Kidney glomerular epithelial cell (primary cell): ENCODE measurements at regions not wholly inside any gene's neighbourhood (a gene's known extent, or its start where the extent isn't known, plus 50 kb on each side); places are given as distances from the start of the nearest gene placed in this dataset.

Experiments
- DNase-seq: peaks from one replicate; lab custom pipeline; 2025; lab: John Stamatoyannopoulos, UW

GRCh38 chr9:14428781-14429230 lies 114.9 kb upstream of the NFIB start:
- DNase-seq: peak; percentile 55

DNA sequence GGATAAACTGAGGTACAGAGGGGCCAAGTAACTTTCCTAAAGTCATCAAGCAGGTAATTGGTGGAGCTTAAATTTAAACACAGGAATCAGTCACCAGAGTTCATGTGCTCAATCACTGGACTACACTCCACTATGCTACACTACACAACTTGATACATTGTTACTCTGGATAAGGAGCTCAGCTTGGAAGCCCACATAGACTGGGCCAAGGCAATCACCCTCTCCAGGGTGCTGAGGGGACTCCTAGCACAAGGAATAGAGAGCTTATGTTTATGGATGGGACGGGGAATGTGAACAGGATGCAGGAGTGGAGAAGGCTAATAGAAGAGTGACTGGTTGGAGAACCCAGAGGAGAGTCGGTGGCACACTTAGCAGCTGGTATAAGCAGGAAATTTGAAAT lies 113.5 kb upstream of the NFIB start:
- DNase-seq: no peak

GRCh38 chr9:14424983-14425382 lies 111.0 kb upstream of the NFIB start:
- no peak for DNase-seq

- no peak for DNase-seq
Observed at GRCh38 chr9:14424289-14424688, 110.3 kb upstream of the NFIB start.

DNA sequence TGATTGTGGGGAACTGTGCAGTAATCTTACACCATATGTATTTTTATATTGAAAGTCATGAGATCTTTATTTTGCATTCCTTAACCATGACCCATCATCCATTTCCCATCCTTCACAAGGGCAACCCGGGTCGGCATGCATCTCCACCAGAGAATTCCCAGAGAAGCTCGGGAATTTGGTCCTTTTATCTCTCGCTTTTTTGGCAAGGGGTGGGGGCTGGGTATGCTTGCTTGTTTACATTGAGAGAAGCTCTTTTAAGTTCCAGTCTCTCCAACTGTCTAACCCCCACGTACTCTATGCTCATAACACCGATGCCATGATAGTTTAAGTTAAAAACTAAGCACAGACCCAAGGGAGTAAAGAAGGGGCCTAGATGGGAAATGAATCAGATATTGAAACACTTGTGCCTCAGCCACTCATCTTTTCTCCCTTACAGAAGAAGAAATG lies 109.9 kb upstream of the NFIB start:
- no peak for DNase-seq

DNA sequence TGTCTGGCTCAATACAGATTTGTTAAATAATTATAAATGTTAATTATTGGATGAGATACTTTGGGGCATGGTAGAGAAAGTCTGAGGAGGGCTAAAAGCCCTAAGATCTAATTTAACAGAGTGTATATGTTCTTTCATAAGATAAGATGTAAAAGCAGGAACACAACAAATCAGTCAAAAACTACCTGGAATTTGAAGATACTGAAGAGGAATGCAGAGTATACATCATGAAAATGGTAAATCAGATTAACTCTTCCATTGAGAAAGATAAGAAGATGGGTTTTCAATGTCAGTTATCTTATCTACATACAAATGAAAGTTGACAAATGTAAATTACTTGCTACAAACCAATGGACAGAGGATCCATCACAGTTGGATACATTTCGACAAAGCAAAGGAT lies 107.3 kb upstream of the NFIB start:
- DNase-seq: no peak

GRCh38 chr9:14418941-14419937 lies 105.3 kb upstream of the NFIB start:
- DNase-seq: no peak

GRCh38 chr9:14418301-14418940 lies 104.5 kb upstream of the NFIB start:
- DNase-seq: no peak

- no peak for DNase-seq
Observed at GRCh38 chr9:14417237-14417636, 103.3 kb upstream of the NFIB start.

GRCh38 chr9:14415947-14416346 lies 102.0 kb upstream of the NFIB start:
- no peak for DNase-seq

- no peak for DNase-seq
Observed at GRCh38 chr9:14413812-14414211, 99.9 kb upstream of the NFIB start.

DNA sequence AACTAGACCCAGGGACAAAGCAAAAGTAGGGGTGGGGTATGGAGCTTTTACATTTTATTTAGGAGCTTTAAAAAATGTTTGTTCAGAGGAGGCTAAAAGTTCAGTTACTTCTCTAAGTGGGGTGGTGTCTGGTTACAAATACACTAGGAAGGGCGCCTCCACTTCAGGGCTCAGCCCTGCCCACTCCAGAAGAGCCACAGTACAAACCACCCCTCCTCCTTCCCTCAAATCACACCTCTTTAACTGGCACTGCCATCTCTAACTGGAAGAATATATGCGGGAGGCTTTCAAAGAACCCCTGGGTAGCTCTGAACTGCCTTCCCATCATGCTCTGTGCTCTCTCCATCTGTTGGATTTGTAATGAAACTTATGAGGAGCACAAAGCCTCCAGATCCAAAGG lies 98.8 kb upstream of the NFIB start:
- DNase-seq: no peak

GRCh38 chr9:14406463-14406862 lies 92.5 kb upstream of the NFIB start:
- no peak for DNase-seq

DNA sequence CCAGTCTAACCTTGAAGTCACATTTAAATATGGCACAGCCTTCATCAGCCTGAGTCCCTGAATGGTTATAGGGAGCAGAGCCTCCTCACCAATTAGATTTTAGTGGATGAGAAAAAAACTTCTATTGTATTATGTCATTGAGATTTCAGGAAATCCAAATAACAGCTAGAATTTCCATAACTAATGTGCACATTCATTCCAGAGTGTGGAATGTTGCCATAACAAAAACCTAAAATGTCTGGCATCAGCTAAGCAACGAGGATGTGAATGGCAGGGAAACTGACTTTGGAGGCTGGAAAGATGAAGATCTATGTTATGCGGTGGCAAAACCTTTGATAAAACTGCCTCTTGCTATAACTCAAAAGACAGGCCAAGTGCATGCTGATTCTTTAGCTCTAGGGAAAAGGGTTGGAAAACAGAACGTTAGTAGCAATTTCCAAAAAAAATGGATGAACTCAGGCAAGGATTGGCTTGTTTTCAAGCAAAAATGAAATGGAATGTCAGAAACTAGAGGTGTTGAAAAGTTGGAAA lies 91.3 kb upstream of the NFIB start:
- DNase-seq: no peak

DNA sequence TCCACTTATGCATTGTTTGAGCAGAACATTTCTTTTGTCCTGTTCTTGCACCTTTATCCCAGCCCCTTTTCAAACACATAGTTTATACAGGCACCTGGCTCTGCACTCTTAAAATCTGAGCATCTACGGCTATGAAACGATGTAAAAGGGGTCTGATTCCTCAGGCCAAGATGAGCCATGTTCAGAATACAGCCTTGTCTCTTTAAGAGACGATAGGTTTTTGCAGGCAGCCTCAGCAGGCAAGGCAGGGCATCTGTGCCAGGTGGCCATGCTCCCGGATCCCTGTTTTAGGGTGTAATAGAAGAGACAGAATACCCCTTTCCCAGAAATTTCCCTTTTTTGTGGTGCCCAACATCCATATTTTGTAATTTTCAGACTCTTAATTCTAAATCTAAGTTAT lies 89.1 kb upstream of the NFIB start:
- no peak for DNase-seq

DNA sequence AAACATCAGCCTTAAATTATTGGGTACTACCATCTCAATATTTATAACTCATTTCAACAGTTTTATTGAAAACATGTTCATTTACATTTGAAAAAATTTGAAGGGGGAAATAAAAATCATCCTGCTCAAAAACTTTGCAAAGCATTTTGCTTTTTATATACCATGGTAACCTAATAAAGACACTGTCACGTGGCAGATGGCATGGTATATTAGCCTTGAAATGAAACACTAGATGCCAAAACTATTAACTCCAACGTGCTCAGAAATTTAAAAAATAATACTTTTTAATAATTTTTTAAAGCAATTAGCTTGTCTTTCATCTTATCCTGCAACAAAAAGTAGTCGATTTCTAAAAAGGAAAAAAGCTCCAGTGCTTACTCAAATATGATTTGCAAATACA lies 88.6 kb upstream of the NFIB start:
- no peak for DNase-seq

DNA sequence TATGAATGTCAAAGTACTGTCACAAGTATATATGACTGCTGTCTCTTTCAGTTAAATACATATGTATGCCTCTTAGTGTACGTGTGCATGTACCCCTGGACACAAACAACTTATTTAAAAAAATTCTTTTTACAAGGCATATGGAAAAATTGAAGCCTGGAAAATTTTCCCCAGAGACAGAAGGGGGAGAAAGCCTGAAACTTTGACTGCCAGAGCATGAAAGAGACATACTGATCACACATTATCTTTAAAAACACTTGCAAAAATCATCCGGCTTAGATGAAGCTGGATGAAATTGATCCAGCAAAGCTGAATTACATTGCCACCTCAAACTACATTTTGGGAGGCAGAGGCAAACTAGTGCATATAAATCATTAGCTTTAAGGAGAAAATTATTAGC lies 88.0 kb upstream of the NFIB start:
- no peak for DNase-seq

- DNase-seq: no peak
Observed at GRCh38 chr9:14400658-14400995, 86.7 kb upstream of the NFIB start.

DNA sequence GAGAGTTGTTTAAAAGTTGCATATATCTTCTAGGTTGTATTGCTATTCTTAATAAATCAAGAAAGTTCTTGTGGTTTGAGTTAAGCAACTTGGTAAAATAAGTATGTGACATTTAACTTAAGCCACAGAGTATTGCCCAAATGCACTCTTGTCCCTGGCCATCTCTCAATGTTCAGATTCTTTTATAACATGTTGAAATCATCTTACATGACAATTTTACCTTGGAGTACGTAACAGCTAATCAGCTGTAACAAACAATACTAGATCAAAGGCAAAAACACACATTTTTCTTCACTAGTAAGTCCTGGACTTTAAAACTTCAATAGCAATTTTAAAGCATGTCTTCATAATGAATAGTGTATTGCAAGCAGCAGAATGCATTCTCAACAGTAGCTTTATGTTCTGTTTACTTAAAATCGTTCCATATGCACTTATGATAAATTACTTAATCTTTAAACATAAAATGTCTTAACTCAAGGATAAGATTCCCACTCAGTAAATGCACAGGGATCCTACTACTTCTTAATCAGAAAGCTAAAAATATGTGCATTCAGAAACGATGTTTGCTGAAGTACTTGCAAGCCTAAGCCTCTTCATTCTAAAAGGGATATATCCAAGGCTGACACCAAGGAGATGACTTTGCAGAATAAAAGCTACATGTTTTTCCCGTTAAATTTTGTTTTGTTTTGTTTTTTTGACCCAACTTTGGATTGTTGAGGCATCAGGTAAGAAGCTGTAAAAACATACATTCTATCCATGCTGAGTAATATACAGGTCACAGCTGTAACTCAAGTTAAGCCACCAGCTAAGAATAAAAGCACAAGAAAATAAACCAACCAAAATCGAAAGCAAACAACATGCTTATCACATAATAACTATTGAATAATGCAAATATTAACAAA lies 86.1 kb upstream of the NFIB start:
- no peak for DNase-seq

GRCh38 chr9:14398473-14398872 lies 84.5 kb upstream of the NFIB start:
- DNase-seq: no peak

- no peak for DNase-seq
Observed at GRCh38 chr9:14396171-14396570, 82.2 kb upstream of the NFIB start.
